ENCODE measurements at regions not wholly inside any gene's neighbourhood (a gene's known extent, or its start where the extent isn't known, plus 50 kb on each side); places are given as distances from the start of the nearest gene placed in this dataset.

- TF ChIP-seq CTCF (IDR thresholded peaks at IDR 0.05), result no peak
- TF ChIP-seq POLR2A (IDR thresholded peaks at IDR 0.05), result no peak
Observed at GRCh38 chr3:124131580-124131979, 139.7 kb upstream of the ROPN1 start.
